ENCODE measurements at regions not wholly inside any gene's neighbourhood (a gene's known extent, or its start where the extent isn't known, plus 50 kb on each side); places are given as distances from the start of the nearest gene placed in this dataset.

GRCh38 chr6:8678466-8678865 lies 243.1 kb upstream of the SLC35B3 start:
- Histone ChIP-seq H3K36me3 (ENCODE audit: control insufficient read depth, insufficient read depth, low read length) (no peaks in the 10 kb centered on the region), H3K4me3 (ENCODE audit: insufficient read depth, low read depth, low read length, poor library complexity, severe bottlenecking) (no peak overlapping the region), H3K27ac (ENCODE audit: insufficient read depth, low read length, poor library complexity, severe bottlenecking) (no peak overlapping the region), H3K4me1 (ENCODE audit: control insufficient read depth, insufficient read depth, low read length, poor library complexity, severe bottlenecking) (no peaks in the 10 kb centered on the region), H3K9me3 (ENCODE audit: control insufficient read depth, low read length) (no peaks in the 10 kb centered on the region), H3K27me3 (replicated peaks; ENCODE audit: control insufficient read depth, insufficient read depth, low read length, poor library complexity, severe bottlenecking) (no peaks in the 10 kb centered on the region)
- DNase-seq: no peak

- H3K4me1 ChIP-seq (ENCODE audit: control insufficient read depth, insufficient read depth, low read length, poor library complexity, severe bottlenecking): no peaks in the 10 kb centered on the region
- H3K4me3 ChIP-seq (ENCODE audit: insufficient read depth, low read depth, low read length, poor library complexity, severe bottlenecking): no peak overlapping the region
- no peaks in the 10 kb centered on the region for H3K36me3 ChIP-seq (ENCODE audit: control insufficient read depth, insufficient read depth, low read length)
- no peak overlapping the region for H3K27ac ChIP-seq (ENCODE audit: insufficient read depth, low read length, poor library complexity, severe bottlenecking)
- no peaks in the 10 kb centered on the region for H3K27me3 ChIP-seq (replicated peaks; ENCODE audit: control insufficient read depth, insufficient read depth, low read length, poor library complexity, severe bottlenecking)
- H3K9me3 ChIP-seq (ENCODE audit: control insufficient read depth, low read length): no peaks in the 10 kb centered on the region
- no peak for DNase-seq
Observed at GRCh38 chr6:8674126-8674525, 238.8 kb upstream of the SLC35B3 start.

GRCh38 chr6:8672882-8673281 lies 237.5 kb upstream of the SLC35B3 start:
- H3K27me3 ChIP-seq (replicated peaks; ENCODE audit: control insufficient read depth, insufficient read depth, low read length, poor library complexity, severe bottlenecking): no peaks in the 10 kb centered on the region
- H3K36me3 ChIP-seq (ENCODE audit: control insufficient read depth, insufficient read depth, low read length): no peaks in the 10 kb centered on the region
- no peak for DNase-seq
- no peak overlapping the region for H3K27ac ChIP-seq (ENCODE audit: insufficient read depth, low read length, poor library complexity, severe bottlenecking)
- H3K4me1 ChIP-seq (ENCODE audit: control insufficient read depth, insufficient read depth, low read length, poor library complexity, severe bottlenecking): no peaks in the 10 kb centered on the region
- H3K9me3 ChIP-seq (ENCODE audit: control insufficient read depth, low read length): no peaks in the 10 kb centered on the region
- H3K4me3 ChIP-seq (ENCODE audit: insufficient read depth, low read depth, low read length, poor library complexity, severe bottlenecking): no peak overlapping the region

DNA sequence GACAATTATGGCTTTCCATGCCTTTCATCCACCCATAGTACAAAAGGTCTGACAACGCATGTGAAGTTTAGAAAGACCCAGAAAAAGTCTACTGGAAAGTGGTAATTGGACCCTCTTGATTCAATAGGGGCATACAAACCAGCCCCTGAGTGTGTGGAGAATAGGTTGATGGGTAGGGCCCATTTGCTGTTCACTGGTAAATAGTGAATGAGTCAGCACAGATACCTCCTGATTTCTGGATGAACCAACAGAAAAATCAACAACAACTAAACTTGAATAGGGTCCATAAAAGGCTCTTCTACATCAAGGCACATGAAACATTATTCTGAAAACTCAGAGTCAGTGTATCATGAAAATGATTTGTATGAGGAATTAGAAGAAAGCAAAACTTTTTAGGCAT lies 235.4 kb upstream of the SLC35B3 start:
- H3K36me3 ChIP-seq (ENCODE audit: control insufficient read depth, insufficient read depth, low read length): no peaks in the 10 kb centered on the region
- DNase-seq: no peak
- H3K27ac ChIP-seq (ENCODE audit: insufficient read depth, low read length, poor library complexity, severe bottlenecking): no peak overlapping the region
- H3K27me3 ChIP-seq (replicated peaks; ENCODE audit: control insufficient read depth, insufficient read depth, low read length, poor library complexity, severe bottlenecking): no peaks in the 10 kb centered on the region
- no peaks in the 10 kb centered on the region for H3K4me1 ChIP-seq (ENCODE audit: control insufficient read depth, insufficient read depth, low read length, poor library complexity, severe bottlenecking)
- no peaks in the 10 kb centered on the region for H3K9me3 ChIP-seq (ENCODE audit: control insufficient read depth, low read length)
- no peak overlapping the region for H3K4me3 ChIP-seq (ENCODE audit: insufficient read depth, low read depth, low read length, poor library complexity, severe bottlenecking)

GRCh38 chr6:8664700-8665099 lies 229.4 kb upstream of the SLC35B3 start:
- H3K4me1 ChIP-seq (ENCODE audit: control insufficient read depth, insufficient read depth, low read length, poor library complexity, severe bottlenecking): no peaks in the 10 kb centered on the region
- no peaks in the 10 kb centered on the region for H3K9me3 ChIP-seq (ENCODE audit: control insufficient read depth, low read length)
- DNase-seq: no peak
- H3K27me3 ChIP-seq (replicated peaks; ENCODE audit: control insufficient read depth, insufficient read depth, low read length, poor library complexity, severe bottlenecking): no peaks in the 10 kb centered on the region
- H3K36me3 ChIP-seq (ENCODE audit: control insufficient read depth, insufficient read depth, low read length): no peaks in the 10 kb centered on the region
- H3K27ac ChIP-seq (ENCODE audit: insufficient read depth, low read length, poor library complexity, severe bottlenecking): no peak overlapping the region
- H3K4me3 ChIP-seq (ENCODE audit: insufficient read depth, low read depth, low read length, poor library complexity, severe bottlenecking): no peak overlapping the region

- Histone ChIP-seq H3K27ac (ENCODE audit: insufficient read depth, low read length, poor library complexity, severe bottlenecking) (no peak overlapping the region), H3K9me3 (ENCODE audit: control insufficient read depth, low read length) (no peaks in the 10 kb centered on the region), H3K4me1 (ENCODE audit: control insufficient read depth, insufficient read depth, low read length, poor library complexity, severe bottlenecking) (no peaks in the 10 kb centered on the region), H3K36me3 (ENCODE audit: control insufficient read depth, insufficient read depth, low read length) (no peaks in the 10 kb centered on the region), H3K4me3 (ENCODE audit: insufficient read depth, low read depth, low read length, poor library complexity, severe bottlenecking) (no peak overlapping the region), H3K27me3 (replicated peaks; ENCODE audit: control insufficient read depth, insufficient read depth, low read length, poor library complexity, severe bottlenecking) (no peaks in the 10 kb centered on the region)
- no peak for DNase-seq
Observed at GRCh38 chr6:8664070-8664469, 228.7 kb upstream of the SLC35B3 start.

- Histone ChIP-seq H3K36me3 (ENCODE audit: control insufficient read depth, insufficient read depth, low read length) (no peaks in the 10 kb centered on the region), H3K4me3 (ENCODE audit: insufficient read depth, low read depth, low read length, poor library complexity, severe bottlenecking) (no peak overlapping the region), H3K9me3 (ENCODE audit: control insufficient read depth, low read length) (no peaks in the 10 kb centered on the region), H3K27ac (ENCODE audit: insufficient read depth, low read length, poor library complexity, severe bottlenecking) (no peak overlapping the region), H3K4me1 (ENCODE audit: control insufficient read depth, insufficient read depth, low read length, poor library complexity, severe bottlenecking) (no peaks in the 10 kb centered on the region), H3K27me3 (replicated peaks; ENCODE audit: control insufficient read depth, insufficient read depth, low read length, poor library complexity, severe bottlenecking) (no peaks in the 10 kb centered on the region)
- no peak for DNase-seq
Observed at GRCh38 chr6:8659404-8660189, 224.3 kb upstream of the SLC35B3 start.

DNA sequence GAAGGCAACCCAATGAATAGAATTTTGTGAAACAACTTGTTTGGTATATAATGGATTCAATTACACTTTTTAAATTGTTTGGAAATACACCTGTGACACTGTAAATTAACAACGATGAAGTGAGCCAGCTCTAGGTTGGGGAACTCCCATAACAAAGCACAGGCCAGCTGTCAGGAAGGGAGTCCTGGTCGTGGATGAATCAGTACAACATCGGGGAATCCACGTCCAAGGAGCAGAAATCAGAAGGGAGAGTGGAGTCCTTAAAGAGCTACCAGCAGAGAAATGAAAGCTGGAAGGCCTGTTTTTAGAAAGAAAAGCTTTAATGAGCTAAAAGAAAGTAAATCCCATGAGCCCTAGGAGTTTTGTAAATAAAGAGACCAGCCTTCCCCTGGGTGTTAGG lies 223.1 kb upstream of the SLC35B3 start:
- H3K36me3 ChIP-seq (ENCODE audit: control insufficient read depth, insufficient read depth, low read length): no peaks in the 10 kb centered on the region
- H3K4me3 ChIP-seq (ENCODE audit: insufficient read depth, low read depth, low read length, poor library complexity, severe bottlenecking): no peak overlapping the region
- no peaks in the 10 kb centered on the region for H3K4me1 ChIP-seq (ENCODE audit: control insufficient read depth, insufficient read depth, low read length, poor library complexity, severe bottlenecking)
- H3K9me3 ChIP-seq (ENCODE audit: control insufficient read depth, low read length): no peaks in the 10 kb centered on the region
- H3K27ac ChIP-seq (ENCODE audit: insufficient read depth, low read length, poor library complexity, severe bottlenecking): no peak overlapping the region
- no peaks in the 10 kb centered on the region for H3K27me3 ChIP-seq (replicated peaks; ENCODE audit: control insufficient read depth, insufficient read depth, low read length, poor library complexity, severe bottlenecking)
- DNase-seq: no peak

DNA sequence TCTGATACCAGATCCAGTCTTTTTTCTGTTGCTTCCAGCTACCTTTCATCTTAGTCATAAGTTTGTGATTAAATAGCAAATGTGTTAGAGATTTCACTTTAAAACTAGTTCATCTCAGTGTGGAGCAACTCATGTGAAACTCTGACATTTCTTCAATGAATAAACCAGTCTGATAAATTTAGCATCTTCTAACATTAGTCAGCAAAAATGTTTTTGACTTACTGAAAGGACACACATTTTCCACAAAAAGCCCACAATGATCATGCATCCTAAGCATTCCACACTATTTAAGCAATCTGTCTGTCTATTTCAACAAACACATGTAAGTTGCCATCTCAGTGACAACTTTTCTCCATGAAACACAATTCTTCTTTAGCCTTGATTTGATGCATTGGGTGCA lies 222.2 kb upstream of the SLC35B3 start:
- H3K36me3 ChIP-seq (ENCODE audit: control insufficient read depth, insufficient read depth, low read length): no peaks in the 10 kb centered on the region
- no peaks in the 10 kb centered on the region for H3K4me1 ChIP-seq (ENCODE audit: control insufficient read depth, insufficient read depth, low read length, poor library complexity, severe bottlenecking)
- no peaks in the 10 kb centered on the region for H3K27me3 ChIP-seq (replicated peaks; ENCODE audit: control insufficient read depth, insufficient read depth, low read length, poor library complexity, severe bottlenecking)
- H3K9me3 ChIP-seq (ENCODE audit: control insufficient read depth, low read length): no peaks in the 10 kb centered on the region
- no peak overlapping the region for H3K4me3 ChIP-seq (ENCODE audit: insufficient read depth, low read depth, low read length, poor library complexity, severe bottlenecking)
- no peak for DNase-seq
- H3K27ac ChIP-seq (ENCODE audit: insufficient read depth, low read length, poor library complexity, severe bottlenecking): no peak overlapping the region

DNA sequence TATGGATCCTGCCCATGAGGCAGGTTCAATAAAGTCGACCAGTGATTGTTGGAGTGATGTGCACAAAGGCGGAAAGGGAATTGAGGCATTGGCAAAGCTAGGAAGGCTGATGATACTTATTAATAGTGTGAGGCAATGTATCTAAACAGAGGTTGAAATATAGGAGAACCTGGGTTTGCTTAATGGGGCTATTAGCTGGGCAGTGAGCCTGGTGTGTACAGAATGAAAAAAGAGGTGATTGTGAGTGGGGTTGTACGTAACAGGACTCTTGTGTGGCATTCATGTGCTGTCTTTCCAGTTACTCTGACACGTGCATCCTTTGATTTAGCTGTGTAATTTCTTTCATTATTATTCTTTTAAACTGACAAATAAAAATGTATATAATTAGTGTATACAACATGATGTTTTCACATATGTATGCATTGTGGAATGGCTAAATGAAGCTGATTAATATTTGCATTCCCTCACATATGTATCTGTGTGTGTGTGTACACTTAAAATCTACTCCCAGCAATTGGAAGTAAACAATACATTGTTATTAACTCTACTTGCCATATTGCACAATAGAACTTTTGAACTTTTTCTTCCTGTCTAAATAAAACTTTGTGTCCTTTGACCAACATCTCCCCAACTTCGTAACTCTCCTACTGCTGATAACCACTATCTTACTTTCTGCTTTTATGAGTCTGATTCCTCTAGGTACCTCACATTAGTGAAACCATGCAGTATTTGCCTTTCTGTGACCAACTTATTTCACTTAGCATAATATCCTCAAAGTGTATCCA lies 220.5 kb upstream of the SLC35B3 start:
- Histone ChIP-seq H3K4me3 (ENCODE audit: insufficient read depth, low read depth, low read length, poor library complexity, severe bottlenecking) (no peak overlapping the region), H3K9me3 (ENCODE audit: control insufficient read depth, low read length) (no peaks in the 10 kb centered on the region)
- no peak for DNase-seq

More for the DNA sequence above, 220.5 kb upstream of the SLC35B3 start:
- Histone ChIP-seq H3K4me1 (ENCODE audit: control insufficient read depth, insufficient read depth, low read length, poor library complexity, severe bottlenecking) (no peaks in the 10 kb centered on the region), H3K27me3 (replicated peaks; ENCODE audit: control insufficient read depth, insufficient read depth, low read length, poor library complexity, severe bottlenecking) (no peaks in the 10 kb centered on the region), H3K27ac (ENCODE audit: insufficient read depth, low read length, poor library complexity, severe bottlenecking) (no peak overlapping the region), H3K36me3 (ENCODE audit: control insufficient read depth, insufficient read depth, low read length) (no peaks in the 10 kb centered on the region)
